NCI-H526 (cell line): ENCODE measurements at regions not wholly inside any gene's neighbourhood (a gene's known extent, or its start where the extent isn't known, plus 50 kb on each side); places are given as distances from the start of the nearest gene placed in this dataset.
A peak's percentile ranks its signal among the peaks of the same experiment; 100 is the strongest.
"Not testable (repeated sequence)": the region's sequence is repeated elsewhere in the genome, so short reads cannot be mapped to it uniquely, and the experiment has no call there.

Experiments
- DNase-seq, 2 experiments: peaks; one replicate each; lab custom pipeline; 2025; lab: John Stamatoyannopoulos, UW

GRCh38 chr14:34381304-34381703 lies 80.7 kb downstream of the SPTSSA start:
- not testable (repeated sequence) for DNase-seq

GRCh38 chr14:34380471-34380845 lies 81.6 kb downstream of the SPTSSA start:
- DNase-seq = no peak

DNA sequence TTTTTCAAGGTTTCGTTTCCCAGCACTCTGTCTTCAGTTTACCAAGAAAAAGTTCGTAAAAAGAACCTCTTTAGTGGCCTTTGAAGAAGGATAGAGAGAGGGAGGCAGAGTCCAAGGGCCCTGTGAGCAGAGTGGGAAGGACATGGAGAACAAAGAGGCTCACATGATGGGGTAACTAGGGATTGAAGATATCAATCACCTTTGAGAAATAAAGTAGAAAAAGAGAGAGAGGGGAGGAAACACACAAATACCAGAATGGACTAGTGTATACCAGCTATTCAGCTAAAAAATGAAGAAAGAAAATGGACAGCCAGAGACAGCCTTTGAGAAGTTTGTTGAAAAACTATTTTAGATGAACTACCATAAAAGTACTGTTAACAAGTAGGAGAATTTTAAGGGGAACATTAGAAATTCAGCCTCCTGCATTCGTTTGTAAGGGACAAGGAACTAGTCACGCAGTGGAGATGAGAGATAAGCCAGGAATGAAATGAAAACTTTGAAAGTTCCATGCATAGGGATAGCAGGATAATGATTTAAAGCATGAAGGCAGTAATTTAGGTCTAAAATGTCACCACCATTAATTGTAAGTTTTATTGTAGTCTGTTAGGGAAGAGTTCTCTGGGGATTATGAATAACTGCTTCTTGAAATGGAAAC lies 82.1 kb downstream of the SPTSSA start:
- no peak for DNase-seq

- no peak for DNase-seq
Measured at GRCh38 chr14:34376649-34377267, 85.3 kb downstream of the SPTSSA start.

- no peak for DNase-seq
Measured at GRCh38 chr14:34374998-34375740, 86.9 kb downstream of the SPTSSA start.

GRCh38 chr14:34373191-34373590 lies 88.8 kb downstream of the SPTSSA start:
- no peak for DNase-seq

GRCh38 chr14:34372786-34373185 lies 89.3 kb downstream of the SPTSSA start:
- no peak for DNase-seq

- no peak for DNase-seq
Measured at GRCh38 chr14:34369648-34370030, 92.4 kb downstream of the SPTSSA start.

- DNase-seq = peak in 1 of 2 experiments; percentile 5
Measured at GRCh38 chr14:34368971-34369647, 92.9 kb downstream of the SPTSSA start.

- no peak for DNase-seq
Measured at GRCh38 chr14:34368115-34368970, 93.7 kb downstream of the SPTSSA start.

GRCh38 chr14:34365309-34365915 lies 96.6 kb downstream of the SPTSSA start:
- DNase-seq = no peak

- DNase-seq = no peak
Measured at GRCh38 chr14:34364201-34364600, 97.8 kb downstream of the SPTSSA start.

DNA sequence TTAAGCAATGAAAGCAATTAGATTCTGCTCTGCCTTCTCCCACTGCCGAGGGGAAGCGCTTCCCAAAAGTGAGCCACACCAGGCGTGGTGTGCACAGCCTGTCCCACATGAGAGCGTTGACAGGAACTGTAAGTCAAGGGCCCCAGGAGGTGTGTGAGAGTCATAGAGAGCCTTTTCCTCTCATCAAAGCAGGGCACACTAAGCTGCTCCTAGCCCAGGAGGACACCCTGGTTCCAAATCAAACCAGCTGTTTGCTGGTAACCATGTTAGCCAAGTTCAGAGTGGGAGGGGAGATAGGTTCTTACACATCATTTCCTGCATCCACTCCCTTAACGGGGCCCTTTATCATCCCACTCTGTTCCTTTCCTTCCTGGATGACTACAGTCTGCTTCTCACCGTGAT lies 98.3 kb downstream of the SPTSSA start:
- DNase-seq = no peak

DNA sequence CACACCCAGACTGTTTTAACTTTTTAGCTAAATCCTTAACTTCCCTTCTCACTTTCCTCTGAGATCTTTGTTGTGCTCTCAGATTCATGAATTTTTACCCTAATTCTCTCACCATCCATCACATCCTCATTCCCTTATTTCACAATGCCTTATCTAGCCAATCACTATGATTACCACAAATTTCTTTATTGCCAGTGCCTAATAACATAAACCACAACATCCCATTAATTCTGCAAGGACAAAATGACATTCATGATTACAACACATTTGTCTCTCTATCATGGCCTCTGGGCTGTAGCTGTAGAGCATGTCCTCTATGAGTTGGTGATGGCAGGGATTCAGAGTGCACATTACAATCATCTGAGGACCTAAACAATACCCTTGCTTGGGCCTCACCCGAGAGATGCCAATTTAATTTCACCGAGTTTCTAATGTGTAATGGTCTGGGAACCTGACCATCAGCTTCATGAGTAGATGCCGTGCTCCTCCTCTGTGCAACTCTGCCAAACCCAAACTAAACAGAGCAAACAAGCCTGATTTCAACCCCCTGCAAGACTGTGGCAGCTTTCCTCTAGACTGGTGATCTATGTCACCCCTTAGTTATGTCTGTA lies 99.3 kb downstream of the SPTSSA start:
- no peak for DNase-seq

- no peak for DNase-seq
Measured at GRCh38 chr14:34361504-34362011, 100.5 kb downstream of the SPTSSA start.

- peak in 1 of 2 experiments; percentile 6 for DNase-seq
Measured at GRCh38 chr14:34359420-34360117, 102.5 kb downstream of the SPTSSA start.

GRCh38 chr14:34356264-34356654 lies 105.8 kb downstream of the SPTSSA start:
- DNase-seq = no peak

GRCh38 chr14:34355584-34356263 lies 106.3 kb downstream of the SPTSSA start:
- no peak for DNase-seq

- DNase-seq = no peak
Measured at GRCh38 chr14:34354556-34354955, 107.5 kb downstream of the SPTSSA start.
